Activated naive CD8-positive, alpha-beta T cell treated with anti-CD3 and anti-CD28 coated beads for 36 hours (primary cell): ENCODE measurements at regions not wholly inside any gene's neighbourhood (a gene's known extent, or its start where the extent isn't known, plus 50 kb on each side); places are given as distances from the start of the nearest gene placed in this dataset.

Experiments used
- DNase-seq: peaks from one replicate; pipeline ENCODE4 v3.0.0; 2021
- H3K27ac Mint-ChIP-seq: one replicate; pipeline ENCODE4 v1.8.0; 2022; ENCODE audit warnings: mild to moderate bottlenecking, moderate library complexity, mixed read lengths
- H3K27me3 Mint-ChIP-seq: one replicate; pipeline ENCODE4 v1.8.0; 2022; ENCODE audit warnings: mild to moderate bottlenecking, mixed read lengths
- H3K36me3 Mint-ChIP-seq: one replicate; pipeline ENCODE4 v1.8.0; 2021; ENCODE audit warnings: mild to moderate bottlenecking, mixed read lengths
- H3K4me1 Mint-ChIP-seq: one replicate; pipeline ENCODE4 v1.8.0; 2021; ENCODE audit warnings: mixed read lengths
- H3K4me3 Mint-ChIP-seq: one replicate; pipeline ENCODE4 v1.8.0; 2022; ENCODE audit warnings: mild to moderate bottlenecking, moderate library complexity, mixed read lengths
- H3K9me3 Mint-ChIP-seq: one replicate; pipeline ENCODE4 v1.8.0; 2022; ENCODE audit warnings: mixed read lengths

DNA sequence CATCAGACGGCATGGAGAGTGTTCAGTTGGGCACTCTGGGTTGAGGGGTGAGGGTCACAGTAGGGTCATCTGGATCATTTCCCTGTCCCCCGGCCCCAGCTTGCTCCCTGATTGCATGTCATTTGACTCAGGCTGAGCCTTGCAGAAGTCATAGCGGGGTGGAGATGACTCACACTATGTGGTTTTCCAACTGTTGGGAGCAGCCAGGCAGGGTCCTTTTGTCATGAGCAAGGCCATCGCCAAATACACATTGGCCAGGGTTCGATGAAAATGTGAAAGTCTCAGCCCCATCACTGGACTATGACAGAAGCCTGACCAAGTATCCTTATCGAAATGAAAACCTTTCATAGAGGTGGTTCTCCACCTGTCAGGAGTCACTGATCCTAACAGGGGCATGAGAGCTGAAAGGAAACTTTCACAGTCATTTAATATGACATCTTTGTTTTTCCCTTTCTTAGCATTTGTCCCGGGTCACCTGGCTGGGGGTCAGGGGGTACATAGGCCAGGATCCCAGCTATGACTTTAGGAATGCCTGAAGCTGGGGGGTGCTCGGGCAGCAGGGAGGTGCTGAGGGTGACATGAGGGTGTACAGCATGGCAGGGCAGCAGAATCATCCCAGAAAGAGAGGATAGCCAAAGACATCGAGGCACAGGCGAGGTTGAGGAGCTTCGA, 70.2 kb upstream of the CD93 start:
- no peak for DNase-seq
- H3K27ac Mint-ChIP-seq, result no peak overlapping the region
- no peaks in the 10 kb centered on the region for H3K27me3 Mint-ChIP-seq
- H3K4me1 Mint-ChIP-seq, result peaks cover 6% of the 10 kb centered on the region
- H3K9me3 Mint-ChIP-seq, result no peaks in the 10 kb centered on the region
- no peaks in the 10 kb centered on the region for H3K36me3 Mint-ChIP-seq
- no peak overlapping the region for H3K4me3 Mint-ChIP-seq

- Mint-ChIP-seq H3K27ac (no peak overlapping the region), H3K36me3 (no peaks in the 10 kb centered on the region), H3K4me3 (no peak overlapping the region), H3K27me3 (no peaks in the 10 kb centered on the region), H3K4me1 (peaks cover 6% of the 10 kb centered on the region), H3K9me3 (no peaks in the 10 kb centered on the region)
- DNase-seq, result no peak
These were observed 69.0 kb upstream of the CD93 start for GRCh38 chr20:23155141-23155590.

- DNase-seq, result no peak
- H3K36me3 Mint-ChIP-seq, result no peaks in the 10 kb centered on the region
- H3K4me1 Mint-ChIP-seq, result peaks cover 2% of the 10 kb centered on the region
- H3K27ac Mint-ChIP-seq, result no peak overlapping the region
- H3K4me3 Mint-ChIP-seq, result no peak overlapping the region
- H3K9me3 Mint-ChIP-seq, result no peaks in the 10 kb centered on the region
- H3K27me3 Mint-ChIP-seq, result no peaks in the 10 kb centered on the region
These were observed 67.7 kb upstream of the CD93 start for GRCh38 chr20:23153696-23154341.

DNA sequence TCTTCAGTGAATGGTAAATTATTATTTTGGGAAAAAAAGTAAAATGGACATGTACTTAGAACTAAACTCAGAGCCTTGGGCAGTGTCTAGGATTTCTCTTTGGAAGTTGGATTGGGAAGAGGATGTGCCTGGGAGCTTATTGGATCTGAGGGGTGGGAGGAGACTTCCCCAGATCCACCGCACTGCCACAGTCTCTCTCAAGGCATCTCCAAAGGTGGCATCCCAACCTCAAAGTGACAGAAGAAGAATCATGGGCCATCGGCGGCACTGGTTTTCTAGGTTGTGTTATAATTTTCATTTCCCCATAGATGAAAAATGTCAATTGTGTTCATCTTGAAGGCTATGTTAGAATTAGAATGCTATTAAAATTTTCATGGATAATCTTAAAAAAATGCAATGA, 66.8 kb upstream of the CD93 start:
- no peak for DNase-seq
- H3K27ac Mint-ChIP-seq, result no peak overlapping the region
- H3K9me3 Mint-ChIP-seq, result no peaks in the 10 kb centered on the region
- no peak overlapping the region for H3K4me3 Mint-ChIP-seq
- H3K4me1 Mint-ChIP-seq, result peaks cover 4% of the 10 kb centered on the region
- H3K27me3 Mint-ChIP-seq, result no peaks in the 10 kb centered on the region
- no peaks in the 10 kb centered on the region for H3K36me3 Mint-ChIP-seq

DNA sequence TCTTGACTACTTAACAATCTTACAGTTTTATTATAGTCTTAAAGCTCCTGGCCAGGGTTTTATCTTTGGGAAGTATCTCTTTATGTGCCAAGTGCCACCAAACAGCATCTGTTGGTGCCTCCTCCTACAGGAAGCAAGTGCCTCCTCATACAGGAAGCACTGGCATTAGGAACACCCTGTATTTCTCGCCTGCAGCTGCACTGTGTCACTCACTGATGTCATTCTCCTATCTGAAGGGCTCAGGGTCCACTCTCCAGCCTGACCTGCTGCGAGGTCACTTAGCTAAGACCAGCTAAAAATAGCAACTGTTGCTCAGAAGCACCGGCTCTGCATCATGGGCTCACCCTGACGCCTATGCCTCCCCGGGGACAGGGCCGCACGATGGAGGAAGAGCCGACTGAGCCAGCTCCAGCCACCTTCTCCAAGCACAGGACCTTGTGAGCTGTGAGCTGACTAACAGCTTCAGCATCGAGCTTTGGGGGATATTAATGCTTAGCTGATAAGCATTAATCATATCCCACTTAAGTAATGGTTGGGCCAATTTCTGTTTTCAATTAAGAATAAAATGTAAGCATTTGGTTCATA, 66.3 kb upstream of the CD93 start:
- Mint-ChIP-seq H3K4me3 (no peak overlapping the region), H3K27me3 (no peaks in the 10 kb centered on the region), H3K9me3 (no peaks in the 10 kb centered on the region), H3K36me3 (no peaks in the 10 kb centered on the region), H3K4me1 (peaks cover 5% of the 10 kb centered on the region), H3K27ac (no peak overlapping the region)
- no peak for DNase-seq

GRCh38 chr20:23151885-23152284, 65.8 kb upstream of the CD93 start:
- Mint-ChIP-seq H3K4me3 (no peak overlapping the region), H3K4me1 (peaks cover 5% of the 10 kb centered on the region), H3K36me3 (no peaks in the 10 kb centered on the region), H3K27me3 (no peaks in the 10 kb centered on the region), H3K27ac (no peak overlapping the region), H3K9me3 (no peaks in the 10 kb centered on the region)
- DNase-seq, result no peak

GRCh38 chr20:23151008-23151703, 65.0 kb upstream of the CD93 start:
- Mint-ChIP-seq H3K4me3 (no peak overlapping the region), H3K9me3 (no peaks in the 10 kb centered on the region), H3K27me3 (no peaks in the 10 kb centered on the region), H3K4me1 (peaks cover 5% of the 10 kb centered on the region), H3K27ac (no peak overlapping the region), H3K36me3 (no peaks in the 10 kb centered on the region)
- DNase-seq, result no peak

- Mint-ChIP-seq H3K27ac (no peak overlapping the region), H3K4me1 (peaks cover 5% of the 10 kb centered on the region), H3K27me3 (no peaks in the 10 kb centered on the region), H3K4me3 (no peak overlapping the region), H3K36me3 (no peaks in the 10 kb centered on the region), H3K9me3 (no peaks in the 10 kb centered on the region)
- no peak for DNase-seq
These were observed 64.3 kb upstream of the CD93 start for GRCh38 chr20:23150304-23151007.

GRCh38 chr20:23149623-23150279, 63.6 kb upstream of the CD93 start:
- Mint-ChIP-seq H3K4me3 (no peak overlapping the region), H3K36me3 (no peaks in the 10 kb centered on the region), H3K4me1 (peaks cover 3% of the 10 kb centered on the region), H3K9me3 (no peaks in the 10 kb centered on the region), H3K27ac (no peak overlapping the region), H3K27me3 (no peaks in the 10 kb centered on the region)
- no peak for DNase-seq

GRCh38 chr20:23148731-23149570, 62.8 kb upstream of the CD93 start:
- no peaks in the 10 kb centered on the region for H3K36me3 Mint-ChIP-seq
- peaks cover 3% of the 10 kb centered on the region for H3K4me1 Mint-ChIP-seq
- no peak for DNase-seq
- no peaks in the 10 kb centered on the region for H3K27me3 Mint-ChIP-seq
- H3K4me3 Mint-ChIP-seq, result no peak overlapping the region
- no peaks in the 10 kb centered on the region for H3K9me3 Mint-ChIP-seq
- no peak overlapping the region for H3K27ac Mint-ChIP-seq

DNA sequence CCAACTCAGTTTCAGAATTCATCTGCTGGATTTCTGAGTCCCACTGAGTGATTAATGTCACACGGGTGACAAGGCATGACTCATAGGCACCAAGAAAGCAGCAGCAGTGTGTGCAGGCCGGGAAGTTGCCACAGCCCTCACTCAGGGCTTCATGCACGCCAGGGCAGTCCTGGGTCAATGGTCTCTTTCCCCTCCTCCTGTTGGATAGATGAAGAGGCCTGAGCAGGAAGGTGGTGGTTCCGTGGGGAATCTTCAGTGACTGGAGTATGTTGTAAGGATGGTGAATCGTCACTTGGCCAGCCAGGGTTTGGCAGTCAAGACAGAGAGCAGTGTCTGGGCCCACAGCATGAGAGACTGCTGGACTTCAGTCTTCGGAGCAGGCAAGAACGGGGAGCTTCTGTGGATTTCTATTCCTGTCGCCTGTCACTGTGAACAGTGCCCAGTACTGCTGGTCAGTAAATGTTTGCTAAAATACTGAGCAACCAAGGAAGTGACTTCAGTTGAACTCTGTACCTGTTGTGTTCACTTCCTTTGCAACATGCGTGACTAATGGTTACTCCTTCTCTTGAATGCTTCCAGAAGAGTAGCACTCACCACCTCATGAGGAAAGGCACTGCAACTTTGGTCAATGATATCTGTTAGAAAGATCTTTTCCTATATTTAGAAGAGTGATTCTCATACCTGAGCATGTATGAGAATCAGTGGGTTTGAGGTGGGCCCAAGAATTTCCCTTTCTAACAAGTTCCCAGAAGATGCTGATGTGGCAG, 62.0 kb upstream of the CD93 start:
- H3K4me3 Mint-ChIP-seq, result no peak overlapping the region
- DNase-seq, result no peak
- H3K9me3 Mint-ChIP-seq, result no peaks in the 10 kb centered on the region
- H3K36me3 Mint-ChIP-seq, result no peaks in the 10 kb centered on the region
- no peak overlapping the region for H3K27ac Mint-ChIP-seq
- peaks cover 4% of the 10 kb centered on the region for H3K4me1 Mint-ChIP-seq
- no peaks in the 10 kb centered on the region for H3K27me3 Mint-ChIP-seq

DNA sequence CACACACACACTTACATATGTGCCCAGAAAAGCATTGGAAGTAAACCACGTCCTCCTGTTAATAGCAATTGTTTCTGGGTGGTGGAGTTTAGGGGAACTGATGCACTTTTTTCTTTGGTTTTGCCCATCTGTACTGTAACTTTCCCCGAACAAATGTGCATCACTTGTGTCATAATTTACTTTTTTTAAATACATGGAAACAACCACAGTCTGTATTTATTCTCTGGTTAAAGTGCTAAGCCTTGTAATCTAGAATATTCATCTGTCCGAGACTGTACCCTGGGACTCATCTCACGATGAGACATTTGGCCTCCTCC, 61.5 kb upstream of the CD93 start:
- H3K9me3 Mint-ChIP-seq, result no peaks in the 10 kb centered on the region
- no peaks in the 10 kb centered on the region for H3K36me3 Mint-ChIP-seq
- peaks cover 9% of the 10 kb centered on the region for H3K4me1 Mint-ChIP-seq
- no peak overlapping the region for H3K27ac Mint-ChIP-seq
- no peaks in the 10 kb centered on the region for H3K27me3 Mint-ChIP-seq
- H3K4me3 Mint-ChIP-seq, result no peak overlapping the region
- DNase-seq, result no peak

GRCh38 chr20:23146857-23147637, 60.9 kb upstream of the CD93 start:
- Mint-ChIP-seq H3K36me3 (no peaks in the 10 kb centered on the region), H3K27me3 (no peaks in the 10 kb centered on the region), H3K4me1 (peaks cover 15% of the 10 kb centered on the region), H3K9me3 (no peaks in the 10 kb centered on the region), H3K27ac (no peak overlapping the region), H3K4me3 (no peak overlapping the region)
- DNase-seq, result no peak
